ENCODE measurements at regions not wholly inside any gene's neighbourhood (a gene's known extent, or its start where the extent isn't known, plus 50 kb on each side); places are given as distances from the start of the nearest gene placed in this dataset.

GRCh38 chr3:148408667-148409066 lies 289.0 kb upstream of the AGTR1 start:
- H3K79me2 ChIP-seq (ENCODE audit: control insufficient read depth, insufficient read depth, low read length) = no peaks in the 10 kb centered on the region
- H3K27ac ChIP-seq (ENCODE audit: control insufficient read depth, insufficient read depth, low read length) = no peak overlapping the region
- no peak overlapping the region for H2AFZ ChIP-seq (ENCODE audit: control insufficient read depth, low read length)
- no peak overlapping the region for H3K9ac ChIP-seq (ENCODE audit: control insufficient read depth, extremely low read depth, insufficient read depth, low read length)
- FAIRE-seq = no peak
- TF ChIP-seq CTCF (optimal IDR thresholded peaks at IDR 0.05 in 1 of 3, IDR thresholded peaks at IDR 0.05 in 1 of 3, conservative IDR thresholded peaks at IDR 0.05 in 1 of 3; ENCODE audit: extremely low read depth in 1 of 3, insufficient read depth in 2 of 3, low read length in 3 of 3) (no peak), EZH2 (IDR thresholded peaks at IDR 0.05; ENCODE audit: low read length) (no peak)
- H3K4me1 ChIP-seq (ENCODE audit: control insufficient read depth, extremely low read depth, insufficient read depth, low read length) = no peaks in the 10 kb centered on the region
- H3K36me3 ChIP-seq (ENCODE audit: control insufficient read depth in 2 of 2, extremely low read depth in 1 of 2, insufficient read depth in 2 of 2, low read length in 2 of 2) = no peaks in the 10 kb centered on the region
- DNase-seq (ENCODE audit: low read depth, low spot score) = no peak
- H3K4me3 ChIP-seq (ENCODE audit: control insufficient read depth in 2 of 3, extremely low read depth in 1 of 3, insufficient read depth in 2 of 3, low read depth in 1 of 3, low read length in 3 of 3) = no peak overlapping the region
- no peaks in the 10 kb centered on the region for H4K20me1 ChIP-seq (ENCODE audit: control insufficient read depth, extremely low read depth, insufficient read depth, low read length)
- H3K9me1 ChIP-seq (ENCODE audit: control insufficient read depth, extremely low read depth, insufficient read depth, low read length) = no peaks in the 10 kb centered on the region
- no peaks in the 10 kb centered on the region for H3K27me3 ChIP-seq (ENCODE audit: control insufficient read depth, extremely low read depth, insufficient read depth, low read length)
- dilution Hi-C loops (cut with MboI; ENCODE audit: extremely low pct_ligation_motif_present, low sequenced_read_pairs) = no loop called here
- H3K4me2 ChIP-seq (ENCODE audit: control insufficient read depth, extremely low read depth, insufficient read depth, low read depth, low read length) = no peak overlapping the region
- no peaks in the 10 kb centered on the region for H3K9me3 ChIP-seq (ENCODE audit: control insufficient read depth, low read depth, low read length)

- Histone ChIP-seq H3K4me3 (ENCODE audit: control insufficient read depth in 2 of 3, extremely low read depth in 1 of 3, insufficient read depth in 2 of 3, low read depth in 1 of 3, low read length in 3 of 3) (no peak overlapping the region), H3K4me1 (ENCODE audit: control insufficient read depth, extremely low read depth, insufficient read depth, low read length) (no peaks in the 10 kb centered on the region), H2AFZ (ENCODE audit: control insufficient read depth, low read length) (no peak overlapping the region), H3K27ac (ENCODE audit: control insufficient read depth, insufficient read depth, low read length) (no peak overlapping the region), H3K27me3 (ENCODE audit: control insufficient read depth, extremely low read depth, insufficient read depth, low read length) (no peaks in the 10 kb centered on the region), H3K9ac (ENCODE audit: control insufficient read depth, extremely low read depth, insufficient read depth, low read length) (no peak overlapping the region), H3K9me1 (ENCODE audit: control insufficient read depth, extremely low read depth, insufficient read depth, low read length) (no peaks in the 10 kb centered on the region), H3K4me2 (ENCODE audit: control insufficient read depth, extremely low read depth, insufficient read depth, low read depth, low read length) (no peak overlapping the region), H3K9me3 (ENCODE audit: control insufficient read depth, low read depth, low read length) (no peaks in the 10 kb centered on the region), H4K20me1 (ENCODE audit: control insufficient read depth, extremely low read depth, insufficient read depth, low read length) (no peaks in the 10 kb centered on the region), H3K79me2 (ENCODE audit: control insufficient read depth, insufficient read depth, low read length) (no peaks in the 10 kb centered on the region), H3K36me3 (ENCODE audit: control insufficient read depth in 2 of 2, extremely low read depth in 1 of 2, insufficient read depth in 2 of 2, low read length in 2 of 2) (no peaks in the 10 kb centered on the region)
- FAIRE-seq (no peak), DNase-seq (ENCODE audit: low read depth, low spot score) (no peak)
- TF ChIP-seq EZH2 (IDR thresholded peaks at IDR 0.05; ENCODE audit: low read length) = no peak
- TF ChIP-seq CTCF (optimal IDR thresholded peaks at IDR 0.05 in 1 of 3, IDR thresholded peaks at IDR 0.05 in 1 of 3, conservative IDR thresholded peaks at IDR 0.05 in 1 of 3; ENCODE audit: extremely low read depth in 1 of 3, insufficient read depth in 2 of 3, low read length in 3 of 3) = no peak
- dilution Hi-C loops (cut with MboI; ENCODE audit: extremely low pct_ligation_motif_present, low sequenced_read_pairs) = no loop called here
Observed at GRCh38 chr3:148420242-148420641, 277.5 kb upstream of the AGTR1 start.

Measured in keratinocyte (primary cell).